HUES48 (cell line): ENCODE measurements at regions not wholly inside any gene's neighbourhood (a gene's known extent, or its start where the extent isn't known, plus 50 kb on each side); places are given as distances from the start of the nearest gene placed in this dataset.
A peak's percentile ranks its signal among the peaks of the same experiment; 100 is the strongest.

Experiments
- H3K27ac ChIP-seq: one replicate; pipeline ENCODE4 v1.7.0; 2013; ENCODE audit warnings: low read depth, low read length, inconsistent platforms
- H3K27me3 ChIP-seq: 2 replicates; pipeline ENCODE4 v1.6.1; 2013; ENCODE audit warnings: mild to moderate bottlenecking, low read length; ENCODE audit not compliant: control insufficient read depth, insufficient read depth
- H3K36me3 ChIP-seq: 2 replicates; pipeline ENCODE4 v1.6.1; 2013; ENCODE audit warnings: low read length; ENCODE audit not compliant: control insufficient read depth, insufficient read depth
- H3K4me1 ChIP-seq: 2 replicates; pipeline ENCODE4 v1.6.1; 2013; ENCODE audit warnings: mild to moderate bottlenecking, low read length; ENCODE audit not compliant: control insufficient read depth, insufficient read depth
- H3K4me3 ChIP-seq: 2 replicates; pipeline ENCODE4 v1.5.1; 2013; ENCODE audit warnings: mild to moderate bottlenecking, low read depth, low read length
- H3K9ac ChIP-seq: 2 replicates; pipeline ENCODE4 v1.6.1; 2013; ENCODE audit warnings: mild to moderate bottlenecking, low read depth, low read length, moderate library complexity
- H3K9me3 ChIP-seq: 2 replicates; pipeline ENCODE4 v1.6.1; 2013; ENCODE audit warnings: low read length; ENCODE audit not compliant: control insufficient read depth, insufficient read depth

GRCh38 chr2:16051841-16052564 is 111.7 kb downstream of the MYCN start:
- Histone ChIP-seq H3K9me3 (no peaks in the 10 kb centered on the region), H3K36me3 (no peaks in the 10 kb centered on the region), H3K27me3 (no peaks in the 10 kb centered on the region), H3K9ac (no peak overlapping the region), H3K4me3 (no peak overlapping the region), H3K4me1 (peaks cover 21% of the 10 kb centered on the region), H3K27ac (no peak overlapping the region)

GRCh38 chr2:16050908-16051489 is 110.6 kb downstream of the MYCN start:
- H3K27me3 ChIP-seq, result no peaks in the 10 kb centered on the region
- H3K27ac ChIP-seq, result peak overlapping the region; percentile 48
- no peak overlapping the region for H3K9ac ChIP-seq
- H3K4me3 ChIP-seq, result no peak overlapping the region
- no peaks in the 10 kb centered on the region for H3K9me3 ChIP-seq
- peaks cover 19% of the 10 kb centered on the region for H3K4me1 ChIP-seq
- no peaks in the 10 kb centered on the region for H3K36me3 ChIP-seq

- Histone ChIP-seq H3K4me3 (no peak overlapping the region), H3K27me3 (no peaks in the 10 kb centered on the region), H3K9ac (no peak overlapping the region), H3K9me3 (no peaks in the 10 kb centered on the region), H3K4me1 (peaks cover 13% of the 10 kb centered on the region), H3K27ac (peak overlapping the region; percentile 29), H3K36me3 (no peaks in the 10 kb centered on the region)
Measured at GRCh38 chr2:16050261-16050907, 110.0 kb downstream of the MYCN start.

GRCh38 chr2:16049406-16049805 is 109.1 kb downstream of the MYCN start:
- H3K9ac ChIP-seq, result no peak overlapping the region

GRCh38 chr2:16048466-16048865 is 108.1 kb downstream of the MYCN start:
- Histone ChIP-seq H3K9ac (no peak overlapping the region), H3K27ac (no peak overlapping the region), H3K36me3 (no peaks in the 10 kb centered on the region), H3K4me3 (no peak overlapping the region), H3K27me3 (no peaks in the 10 kb centered on the region), H3K9me3 (no peaks in the 10 kb centered on the region), H3K4me1 (peaks cover 13% of the 10 kb centered on the region)

More at GRCh38 chr2:16049406-16049805, 109.1 kb downstream of the MYCN start:
- no peaks in the 10 kb centered on the region for H3K9me3 ChIP-seq
- H3K4me3 ChIP-seq, result no peak overlapping the region
- no peaks in the 10 kb centered on the region for H3K36me3 ChIP-seq
- H3K4me1 ChIP-seq, result peaks cover 13% of the 10 kb centered on the region
- H3K27me3 ChIP-seq, result no peaks in the 10 kb centered on the region
- H3K27ac ChIP-seq, result no peak overlapping the region

GRCh38 chr2:16047701-16048100 is 107.4 kb downstream of the MYCN start:
- H3K36me3 ChIP-seq, result no peaks in the 10 kb centered on the region
- H3K9ac ChIP-seq, result no peak overlapping the region
- H3K27ac ChIP-seq, result no peak overlapping the region
- H3K4me3 ChIP-seq, result no peak overlapping the region
- H3K4me1 ChIP-seq, result peaks cover 13% of the 10 kb centered on the region
- H3K27me3 ChIP-seq, result no peaks in the 10 kb centered on the region
- H3K9me3 ChIP-seq, result no peaks in the 10 kb centered on the region

- no peaks in the 10 kb centered on the region for H3K36me3 ChIP-seq
- no peak overlapping the region for H3K4me3 ChIP-seq
- no peaks in the 10 kb centered on the region for H3K27me3 ChIP-seq
- no peak overlapping the region for H3K9ac ChIP-seq
- H3K27ac ChIP-seq, result no peak overlapping the region
- H3K4me1 ChIP-seq, result peaks cover 13% of the 10 kb centered on the region
- H3K9me3 ChIP-seq, result no peaks in the 10 kb centered on the region
Measured at GRCh38 chr2:16046649-16047048, 106.3 kb downstream of the MYCN start.

- Histone ChIP-seq H3K4me1 (peaks cover 7% of the 10 kb centered on the region), H3K9me3 (no peaks in the 10 kb centered on the region), H3K27me3 (no peaks in the 10 kb centered on the region), H3K27ac (no peak overlapping the region), H3K9ac (no peak overlapping the region), H3K36me3 (no peaks in the 10 kb centered on the region), H3K4me3 (no peak overlapping the region)
Measured at GRCh38 chr2:16045653-16046352, 105.5 kb downstream of the MYCN start.

- no peaks in the 10 kb centered on the region for H3K36me3 ChIP-seq
- H3K27ac ChIP-seq, result no peak overlapping the region
- H3K9me3 ChIP-seq, result no peaks in the 10 kb centered on the region
- H3K4me3 ChIP-seq, result no peak overlapping the region
- no peaks in the 10 kb centered on the region for H3K27me3 ChIP-seq
- H3K9ac ChIP-seq, result no peak overlapping the region
- H3K4me1 ChIP-seq, result no peaks in the 10 kb centered on the region; the same call in 1 of the 2 replicates
Measured at GRCh38 chr2:16044946-16045456, 104.7 kb downstream of the MYCN start.

- Histone ChIP-seq H3K27ac (no peak overlapping the region), H3K9ac (no peak overlapping the region), H3K4me3 (no peak overlapping the region), H3K27me3 (no peaks in the 10 kb centered on the region), H3K4me1 (peaks cover 4% of the 10 kb centered on the region; the same call in 1 of the 2 replicates), H3K36me3 (no peaks in the 10 kb centered on the region), H3K9me3 (no peaks in the 10 kb centered on the region)
Measured at GRCh38 chr2:16043627-16044026, 103.3 kb downstream of the MYCN start.
